CD4-positive, alpha-beta memory T cell (primary cell): ENCODE measurements at regions not wholly inside any gene's neighbourhood (a gene's known extent, or its start where the extent isn't known, plus 50 kb on each side); places are given as distances from the start of the nearest gene placed in this dataset.

Experiments
- CTCF ChIA-PET: fragments of 350-600 bp; sonication (Branson Sonifier 250); formaldehyde crosslinking; loops from one replicate; lab custom pipeline; 2021; ENCODE audit warnings: inconsistent platforms; ENCODE audit not compliant: partially characterized antibody; lab: Charles Lee
- POLR2A ChIA-PET: fragments of 350-600 bp; sonication (Branson Sonifier 250); formaldehyde crosslinking; loops from one replicate; lab custom pipeline; 2021; ENCODE audit not compliant: partially characterized antibody; lab: Charles Lee
- DNase-seq, 5 donors: peaks; one replicate each; pipeline versions ENCODE4 v3.0.0 to v3.0.0-alpha.2; 2020 to 2022; ENCODE audit warnings: mixed read lengths in 1 of 5
- H3K27ac ChIP-seq: one replicate; pipeline ENCODE4 v1.7.0; 2013; ENCODE audit warnings: low read depth, low read length
- H3K27me3 ChIP-seq: 2 replicates; pipeline ENCODE4 v1.7.0; 2013; ENCODE audit warnings: mild to moderate bottlenecking, low read length, moderate library complexity; ENCODE audit not compliant: insufficient read depth
- H3K36me3 ChIP-seq: 2 replicates; pipeline ENCODE4 v1.7.0; 2013; ENCODE audit warnings: mild to moderate bottlenecking, low read length, moderate library complexity; ENCODE audit not compliant: insufficient read depth
- H3K4me1 ChIP-seq: 2 replicates; pipeline ENCODE4 v1.7.0; 2013; ENCODE audit warnings: mild to moderate bottlenecking, low read length, moderate library complexity; ENCODE audit not compliant: insufficient read depth
- H3K4me3 ChIP-seq, 2 donors: one replicate each; pipeline ENCODE4 v1.7.0; 2013; ENCODE audit warnings: low read length in 2 of 2, mild to moderate bottlenecking in 1 of 2
- H3K9me3 ChIP-seq, 2 donors: one replicate each; pipeline ENCODE4 v1.7.0; 2013; ENCODE audit warnings: low read length in 2 of 2, control low read depth in 1 of 2; ENCODE audit not compliant: control insufficient read depth in 1 of 2
- H3K27ac Mint-ChIP-seq, 7 donors: one replicate each; pipeline ENCODE4 v1.8.0; 2020 to 2021; ENCODE audit warnings: mixed read lengths in 7 of 7, mild to moderate bottlenecking in 6 of 7, inconsistent platforms in 3 of 7, moderate library complexity in 3 of 7
- H3K27me3 Mint-ChIP-seq, 2 donors: one replicate each; pipeline ENCODE4 v1.8.0; 2020 to 2021; ENCODE audit warnings: mixed read lengths in 2 of 2
- H3K36me3 Mint-ChIP-seq, 2 donors: one replicate each; pipeline ENCODE4 v1.8.0; 2020 to 2021; ENCODE audit warnings: mixed read lengths in 2 of 2, inconsistent platforms in 1 of 2, mild to moderate bottlenecking in 1 of 2
- H3K4me1 Mint-ChIP-seq, 4 donors: one replicate each; pipeline ENCODE4 v1.8.0; 2020 to 2021; ENCODE audit warnings: mixed read lengths in 4 of 4, mild to moderate bottlenecking in 1 of 4
- H3K4me3 Mint-ChIP-seq, 8 donors: one replicate each; pipeline ENCODE4 v1.8.0; 2020 to 2021; ENCODE audit warnings: mixed read lengths in 8 of 8, mild to moderate bottlenecking in 7 of 8, moderate library complexity in 6 of 8, inconsistent platforms in 3 of 8
- H3K9me3 Mint-ChIP-seq, 8 donors: one replicate each; pipeline ENCODE4 v1.8.0; 2020 to 2021; ENCODE audit warnings: mixed read lengths in 8 of 8, mild to moderate bottlenecking in 5 of 8, inconsistent platforms in 3 of 8, moderate library complexity in 1 of 8
- intact Hi-C: fragments of 100-400 bp; cut with micrococcal nuclease; formaldehyde crosslinking; loops from one replicate; pipeline ENCODE4 v1.15.1; 2023

DNA sequence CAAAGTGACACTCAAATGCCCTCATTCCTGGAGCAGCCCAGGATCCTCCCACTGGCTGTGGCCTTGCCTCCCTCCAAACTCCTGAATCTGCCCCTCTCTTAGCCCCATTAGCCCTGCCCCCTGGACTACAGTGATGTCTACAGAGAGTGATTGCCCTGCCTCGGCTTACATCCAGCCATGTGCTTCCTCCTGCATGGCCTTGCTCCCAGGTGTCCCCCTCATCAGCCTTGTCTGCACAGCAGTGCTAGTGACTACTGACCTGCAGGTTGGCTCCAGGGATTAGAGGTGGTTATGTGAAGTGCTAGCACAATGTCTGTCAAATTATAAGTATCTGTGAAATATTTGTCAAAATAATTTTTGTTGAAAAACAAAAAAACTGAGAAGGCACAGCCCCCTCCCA, 259.1 kb upstream of the MYT1L start:
- ChIA-PET CTCF (no interaction called here), POLR2A (no interaction called here)
- no peak overlapping the region for H3K4me3 ChIP-seq
- Mint-ChIP-seq H3K9me3 (peaks cover 0 to 12% (median 3%) of the 10 kb centered on the region in 8 donors), H3K27me3 (peaks cover 7 to 9% of the 10 kb centered on the region in 2 donors), H3K36me3 (no peaks in the 10 kb centered on the region), H3K4me1 (no peaks in the 10 kb centered on the region), H3K4me3 (no peak overlapping the region), H3K27ac (no peak overlapping the region)
- no peaks in the 10 kb centered on the region for H3K27me3 ChIP-seq
- H3K36me3 ChIP-seq = no peaks in the 10 kb centered on the region
- intact Hi-C loops = no loop called here
- H3K4me1 ChIP-seq = no peaks in the 10 kb centered on the region
- no peak for DNase-seq
- no peak overlapping the region for H3K27ac ChIP-seq
- H3K9me3 ChIP-seq = no peaks in the 10 kb centered on the region

GRCh38 chr2:2588777-2589176, 257.7 kb upstream of the MYT1L start:
- CTCF ChIA-PET = no interaction called here
- no peaks in the 10 kb centered on the region for H3K36me3 Mint-ChIP-seq
- H3K27ac ChIP-seq = no peak overlapping the region
- H3K4me1 ChIP-seq = no peaks in the 10 kb centered on the region
- no peaks in the 10 kb centered on the region for H3K27me3 ChIP-seq
- no peak for DNase-seq
- intact Hi-C loops = no loop called here
- POLR2A ChIA-PET = no interaction called here
- H3K9me3 Mint-ChIP-seq = peaks cover 0 to 8% (median 4%) of the 10 kb centered on the region in 8 donors
- no peak overlapping the region for H3K27ac Mint-ChIP-seq
- H3K4me3 ChIP-seq = no peak overlapping the region
- H3K36me3 ChIP-seq = no peaks in the 10 kb centered on the region
- H3K9me3 ChIP-seq = no peaks in the 10 kb centered on the region
- peaks cover 5 to 9% of the 10 kb centered on the region in 2 donors for H3K27me3 Mint-ChIP-seq
- H3K4me3 Mint-ChIP-seq = no peak overlapping the region
- H3K4me1 Mint-ChIP-seq = no peaks in the 10 kb centered on the region

GRCh38 chr2:2587354-2587753, 256.3 kb upstream of the MYT1L start:
- ChIA-PET POLR2A (no interaction called here), CTCF (no interaction called here)
- intact Hi-C loops = no loop called here
- no peak overlapping the region for H3K4me3 ChIP-seq
- H3K36me3 Mint-ChIP-seq = no peaks in the 10 kb centered on the region
- DNase-seq = no peak
- H3K36me3 ChIP-seq = no peaks in the 10 kb centered on the region
- H3K27ac Mint-ChIP-seq = no peak overlapping the region
- no peak overlapping the region for H3K4me3 Mint-ChIP-seq
- H3K4me1 ChIP-seq = no peaks in the 10 kb centered on the region
- no peak overlapping the region for H3K27ac ChIP-seq
- H3K27me3 ChIP-seq = no peaks in the 10 kb centered on the region
- no peaks in the 10 kb centered on the region for H3K9me3 ChIP-seq
- H3K27me3 Mint-ChIP-seq = peaks cover 1 to 3% of the 10 kb centered on the region in 2 donors
- peaks cover 0 to 6% (median 0%) of the 10 kb centered on the region in 8 donors for H3K9me3 Mint-ChIP-seq
- no peaks in the 10 kb centered on the region for H3K4me1 Mint-ChIP-seq

DNA sequence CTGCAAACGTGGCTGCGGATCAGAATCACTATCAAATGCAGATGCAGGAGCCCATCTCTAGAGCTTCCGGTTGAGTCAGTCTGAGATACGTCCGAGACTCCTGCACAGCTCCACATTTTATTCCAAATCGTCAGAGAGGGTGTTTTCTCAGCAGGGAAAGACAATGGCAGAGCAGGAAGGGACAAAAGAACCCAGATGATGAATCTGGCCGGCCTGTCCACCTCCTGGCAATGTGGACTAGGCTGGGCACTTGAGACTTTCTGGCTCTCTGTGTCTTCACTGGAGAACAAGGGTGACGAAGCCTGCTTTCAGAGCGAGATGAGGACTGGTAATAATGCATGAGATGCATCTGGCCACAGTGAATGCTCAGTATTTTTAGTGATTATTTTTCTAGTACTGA, 255.9 kb upstream of the MYT1L start:
- Mint-ChIP-seq H3K4me3 (no peak overlapping the region), H3K4me1 (no peaks in the 10 kb centered on the region), H3K9me3 (peaks cover 0 to 6% (median 0%) of the 10 kb centered on the region in 8 donors), H3K36me3 (no peaks in the 10 kb centered on the region), H3K27ac (no peak overlapping the region), H3K27me3 (peaks cover 1 to 3% of the 10 kb centered on the region in 2 donors)
- H3K27me3 ChIP-seq = no peaks in the 10 kb centered on the region
- no peak overlapping the region for H3K27ac ChIP-seq
- H3K36me3 ChIP-seq = no peaks in the 10 kb centered on the region
- POLR2A ChIA-PET = no interaction called here
- H3K9me3 ChIP-seq = no peaks in the 10 kb centered on the region
- H3K4me3 ChIP-seq = no peak overlapping the region
- CTCF ChIA-PET = interaction anchor here (0.7 kb wide), 1 partner anchor 11 kb away, joined by 3 read pairs; no protein-coding TSS in a partner anchor
- intact Hi-C loops = no loop called here
- no peak for DNase-seq
- no peaks in the 10 kb centered on the region for H3K4me1 ChIP-seq

- Mint-ChIP-seq H3K27me3 (peaks cover 1 to 3% of the 10 kb centered on the region in 2 donors), H3K4me1 (no peaks in the 10 kb centered on the region), H3K36me3 (no peaks in the 10 kb centered on the region), H3K27ac (no peak overlapping the region), H3K9me3 (peaks cover 0 to 6% (median 0%) of the 10 kb centered on the region in 8 donors), H3K4me3 (no peak overlapping the region)
- intact Hi-C loops = no loop called here
- Histone ChIP-seq H3K9me3 (no peaks in the 10 kb centered on the region), H3K4me1 (no peaks in the 10 kb centered on the region), H3K27me3 (no peaks in the 10 kb centered on the region), H3K4me3 (no peak overlapping the region), H3K36me3 (no peaks in the 10 kb centered on the region), H3K27ac (no peak overlapping the region)
- CTCF ChIA-PET = interaction anchor here (0.7 kb wide), 1 partner anchor 12 kb away, joined by 3 read pairs; no protein-coding TSS in a partner anchor
- POLR2A ChIA-PET = no interaction called here
- DNase-seq = no peak
Observed at GRCh38 chr2:2586068-2586776, 255.1 kb upstream of the MYT1L start.

DNA sequence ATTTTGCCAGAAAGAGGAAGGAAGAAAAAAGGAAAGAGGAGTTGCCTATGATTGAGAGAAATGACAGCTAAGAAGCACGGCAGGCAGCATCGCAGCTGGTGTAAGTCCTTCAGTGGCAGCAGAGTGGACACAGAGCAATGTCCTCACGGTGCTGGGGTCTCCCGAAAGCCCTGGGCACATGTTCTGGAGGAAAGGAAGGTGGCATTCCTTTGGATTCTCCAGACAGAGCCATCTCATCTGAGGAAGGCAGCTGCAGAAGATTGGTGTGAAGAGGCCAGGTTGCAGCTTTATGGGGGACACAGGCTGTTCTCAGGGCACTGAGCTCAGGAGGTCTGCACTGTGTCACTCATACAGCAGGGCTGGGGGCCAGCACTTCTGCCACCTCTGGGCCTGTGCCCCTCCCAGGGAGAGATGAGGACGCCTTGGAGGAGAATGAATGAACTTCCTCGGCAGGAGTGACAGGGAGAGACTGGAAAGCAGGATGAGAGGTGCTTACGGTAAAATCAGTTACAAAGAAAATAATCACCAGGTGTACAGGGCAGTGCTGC, 252.0 kb upstream of the MYT1L start:
- intact Hi-C loops = no loop called here
- no peak overlapping the region for H3K27ac Mint-ChIP-seq
- no peaks in the 10 kb centered on the region for H3K36me3 Mint-ChIP-seq

GRCh38 chr2:2581331-2582159, 250.5 kb upstream of the MYT1L start:
- no peaks in the 10 kb centered on the region for H3K4me1 Mint-ChIP-seq
- no peak overlapping the region for H3K4me3 Mint-ChIP-seq
- peaks cover 0 to 6% (median 0%) of the 10 kb centered on the region in 8 donors for H3K9me3 Mint-ChIP-seq
- Histone ChIP-seq H3K36me3 (no peaks in the 10 kb centered on the region), H3K4me3 (no peak overlapping the region), H3K4me1 (no peaks in the 10 kb centered on the region), H3K27me3 (no peaks in the 10 kb centered on the region), H3K27ac (no peak overlapping the region), H3K9me3 (no peaks in the 10 kb centered on the region)
- H3K36me3 Mint-ChIP-seq = no peaks in the 10 kb centered on the region
- POLR2A ChIA-PET = no interaction called here
- H3K27me3 Mint-ChIP-seq = peaks cover 1 to 4% of the 10 kb centered on the region in 2 donors
- intact Hi-C loops = no loop called here
- no peak for DNase-seq
- CTCF ChIA-PET = no interaction called here
- no peak overlapping the region for H3K27ac Mint-ChIP-seq

More for the DNA sequence above, 252.0 kb upstream of the MYT1L start:
- Histone ChIP-seq H3K36me3 (no peaks in the 10 kb centered on the region), H3K9me3 (no peaks in the 10 kb centered on the region), H3K27ac (no peak overlapping the region), H3K4me3 (no peak overlapping the region), H3K27me3 (no peaks in the 10 kb centered on the region), H3K4me1 (no peaks in the 10 kb centered on the region)
- H3K9me3 Mint-ChIP-seq = peaks cover 0 to 6% (median 0%) of the 10 kb centered on the region in 8 donors
- ChIA-PET POLR2A (no interaction called here), CTCF (no interaction called here)
- peaks cover 1 to 2% of the 10 kb centered on the region in 2 donors for H3K27me3 Mint-ChIP-seq
- H3K4me1 Mint-ChIP-seq = no peaks in the 10 kb centered on the region
- H3K4me3 Mint-ChIP-seq = no peak overlapping the region
- DNase-seq = no peak
